NCI-H524 treated with DMSO at 0.1 percent for 48 hours (cell line): ENCODE measurements at regions not wholly inside any gene's neighbourhood (a gene's known extent, or its start where the extent isn't known, plus 50 kb on each side); places are given as distances from the start of the nearest gene placed in this dataset.

Source experiments
- DNase-seq: peaks from one replicate; lab custom pipeline; 2025; lab: John Stamatoyannopoulos, UW

- no peak for DNase-seq
Observed at GRCh38 chr21:38929652-38930051, 123.9 kb downstream of the ETS2 start.

GRCh38 chr21:38929142-38929541 lies 123.4 kb downstream of the ETS2 start:
- no peak for DNase-seq

- no peak for DNase-seq
Observed at GRCh38 chr21:38927776-38928175, 122.0 kb downstream of the ETS2 start.

- DNase-seq, result no peak
Observed at GRCh38 chr21:38925923-38926322, 120.2 kb downstream of the ETS2 start.

- DNase-seq, result no peak
Observed at GRCh38 chr21:38925478-38925877, 119.7 kb downstream of the ETS2 start.

DNA sequence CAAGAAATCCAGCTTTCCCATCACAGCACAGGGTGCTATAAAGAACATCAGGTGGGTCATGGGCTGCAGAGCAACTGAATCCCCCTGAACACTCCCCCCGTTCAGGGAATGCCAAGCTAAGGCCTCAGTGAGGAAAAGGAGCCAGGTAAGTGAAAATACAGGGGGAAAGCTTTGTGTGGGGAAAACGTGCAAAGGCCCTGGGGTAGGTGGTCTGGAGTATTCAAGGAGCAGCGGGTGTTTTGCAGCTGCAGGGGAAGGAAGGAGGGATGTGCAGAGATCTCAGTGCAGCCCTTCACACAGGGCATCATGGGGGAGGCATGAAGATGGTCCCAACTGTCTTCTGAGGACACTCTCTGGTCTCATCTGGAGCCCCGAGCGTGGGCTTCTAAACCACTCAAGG lies 119.2 kb downstream of the ETS2 start:
- DNase-seq, result no peak

GRCh38 chr21:38923429-38923828 lies 117.7 kb downstream of the ETS2 start:
- DNase-seq, result no peak

GRCh38 chr21:38922474-38923235 lies 116.9 kb downstream of the ETS2 start:
- DNase-seq, result no peak

- DNase-seq, result no peak
Observed at GRCh38 chr21:38921511-38922251, 116.0 kb downstream of the ETS2 start.

DNA sequence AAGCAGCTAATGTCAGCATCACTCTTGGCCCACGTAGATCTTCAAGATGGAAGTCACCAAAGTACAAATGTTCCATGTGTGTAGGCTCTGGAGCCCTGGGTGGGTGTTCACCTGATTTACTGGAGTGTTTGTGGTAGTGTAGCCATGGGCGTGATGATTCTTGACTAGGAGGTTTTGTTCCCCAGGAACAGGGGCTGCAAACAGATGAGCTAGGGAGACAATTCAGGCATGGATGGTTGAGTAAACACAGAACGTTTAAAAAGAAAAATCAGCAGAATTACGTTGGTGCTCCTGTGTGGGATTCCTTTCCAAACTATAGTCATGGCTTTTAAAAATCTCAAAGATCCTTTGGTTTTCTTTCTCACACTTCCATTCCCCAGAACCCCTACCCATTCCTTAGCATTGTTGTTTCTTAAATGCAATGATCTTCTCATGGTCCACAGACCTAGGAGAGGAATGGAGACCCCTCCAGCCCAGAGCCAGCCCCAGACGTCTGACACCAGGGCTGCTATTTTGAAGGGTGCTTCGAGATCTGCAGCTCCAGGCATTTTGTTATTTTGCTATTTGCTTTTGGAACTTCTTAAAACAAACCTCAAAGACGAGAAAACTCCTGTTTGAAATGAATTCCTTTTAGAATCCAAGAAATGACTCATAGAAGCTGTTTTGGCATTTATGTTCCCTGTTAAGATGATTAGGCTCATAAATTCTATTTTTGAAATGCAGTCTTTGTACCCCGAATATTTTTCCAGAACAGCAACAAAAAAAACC lies 115.1 kb downstream of the ETS2 start:
- no peak for DNase-seq

DNA sequence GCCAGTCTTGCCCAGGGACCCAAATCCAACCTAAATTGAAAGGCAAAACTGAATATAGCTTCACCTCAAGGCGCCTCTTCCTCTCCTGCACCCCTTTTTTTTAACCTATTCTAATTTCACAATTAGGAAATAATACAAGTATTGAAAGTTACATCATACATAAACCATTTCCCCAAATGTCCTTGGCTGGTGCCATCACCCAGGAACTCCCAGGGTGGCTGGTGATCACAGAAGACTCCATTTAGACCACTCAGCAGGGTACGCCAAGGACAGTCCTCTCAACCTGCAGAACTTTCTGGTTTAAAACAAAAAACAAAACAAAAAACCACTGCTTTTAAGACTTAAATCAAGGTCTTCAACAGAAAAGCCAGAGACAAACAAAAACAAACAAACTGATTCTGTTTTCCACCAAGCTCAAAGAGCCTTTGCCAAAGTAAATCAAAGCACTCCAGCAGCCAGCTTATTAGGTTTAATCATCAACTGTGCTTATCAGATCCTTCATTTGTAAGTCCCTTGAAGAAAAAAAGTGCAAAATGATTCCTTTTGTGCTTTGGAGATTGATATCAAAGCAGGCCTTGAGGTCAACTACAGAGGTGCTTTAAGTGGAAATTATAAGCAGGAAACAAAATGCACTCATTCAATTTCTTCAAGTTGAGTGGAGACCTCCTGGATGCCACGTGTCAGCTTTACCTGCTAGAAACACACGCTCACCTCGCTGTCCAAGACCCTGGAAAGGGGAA lies 113.0 kb downstream of the ETS2 start:
- DNase-seq, result no peak

DNA sequence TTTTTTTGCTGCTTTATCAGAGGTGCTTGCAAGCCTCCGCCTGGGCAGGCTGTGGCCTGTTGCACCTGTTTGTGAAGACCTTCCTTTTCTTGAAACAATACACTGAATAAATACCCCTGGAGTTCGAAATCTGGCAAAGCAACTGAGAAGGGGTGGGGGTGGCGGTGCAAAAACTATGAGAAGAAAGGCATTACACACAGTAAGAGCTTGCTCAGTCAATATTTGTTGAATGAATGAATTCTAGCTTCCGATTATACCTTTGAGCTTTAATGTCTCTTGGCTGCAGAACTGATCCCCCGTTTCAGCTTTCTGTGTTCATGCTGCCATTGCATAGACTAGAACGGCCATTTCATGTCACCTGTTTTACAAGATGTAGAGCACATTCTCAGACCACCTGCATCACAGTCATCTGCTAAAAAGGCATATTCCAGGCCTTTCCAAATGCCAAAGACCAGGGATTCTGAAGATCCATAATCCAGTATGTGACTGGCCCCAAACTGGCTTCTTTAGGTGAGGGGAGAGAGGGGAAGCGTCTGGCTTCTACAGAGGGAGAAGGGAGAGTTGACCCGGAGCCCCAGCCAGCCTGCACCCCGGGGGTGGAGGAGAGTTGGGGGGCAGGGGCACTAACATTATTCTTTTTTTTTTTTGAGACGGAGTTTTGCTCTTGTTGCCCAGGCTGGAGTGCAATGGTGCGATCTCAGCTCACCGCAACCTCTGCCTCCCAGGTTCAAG lies 111.5 kb downstream of the ETS2 start:
- no peak for DNase-seq

DNA sequence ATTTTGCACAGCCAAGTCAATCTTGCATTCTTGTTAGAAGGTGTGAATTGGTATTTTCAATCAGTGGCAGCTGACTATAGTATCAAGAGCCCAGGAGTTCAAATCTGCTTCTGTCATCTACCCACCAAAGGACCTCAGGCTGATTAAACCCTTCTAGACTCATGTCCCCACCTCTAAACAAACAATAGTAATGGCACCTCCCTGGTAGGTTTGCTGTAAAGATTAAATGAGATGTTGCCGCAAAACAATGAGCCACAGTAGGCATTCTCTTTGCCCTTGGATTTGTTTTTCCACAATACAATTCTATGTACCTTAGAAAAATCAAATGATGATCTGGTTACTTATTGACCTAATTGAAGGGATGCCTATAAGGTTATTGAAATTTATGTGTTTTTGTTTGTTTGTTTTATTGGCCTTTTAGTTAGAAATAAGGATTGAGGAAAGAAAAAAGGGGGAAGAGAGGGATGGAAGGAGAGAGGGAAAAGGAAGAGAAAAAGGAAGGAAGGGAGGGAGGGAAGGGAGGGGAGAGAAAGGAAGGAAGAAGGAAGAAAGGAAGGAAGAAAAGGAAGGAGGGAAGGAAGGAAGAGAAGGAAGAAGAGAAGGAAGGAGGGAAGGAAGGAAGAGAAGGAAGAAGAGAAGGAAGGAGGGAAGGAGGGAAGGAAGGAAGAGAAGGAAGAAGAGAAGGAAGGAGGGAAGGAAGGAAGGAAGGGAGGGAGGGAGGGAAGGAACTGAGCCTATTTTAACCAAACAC lies 110.7 kb downstream of the ETS2 start:
- DNase-seq, result no peak

- DNase-seq, result no peak
Observed at GRCh38 chr21:38915546-38915945, 109.8 kb downstream of the ETS2 start.

- DNase-seq, result no peak
Observed at GRCh38 chr21:38914528-38915293, 109.0 kb downstream of the ETS2 start.

DNA sequence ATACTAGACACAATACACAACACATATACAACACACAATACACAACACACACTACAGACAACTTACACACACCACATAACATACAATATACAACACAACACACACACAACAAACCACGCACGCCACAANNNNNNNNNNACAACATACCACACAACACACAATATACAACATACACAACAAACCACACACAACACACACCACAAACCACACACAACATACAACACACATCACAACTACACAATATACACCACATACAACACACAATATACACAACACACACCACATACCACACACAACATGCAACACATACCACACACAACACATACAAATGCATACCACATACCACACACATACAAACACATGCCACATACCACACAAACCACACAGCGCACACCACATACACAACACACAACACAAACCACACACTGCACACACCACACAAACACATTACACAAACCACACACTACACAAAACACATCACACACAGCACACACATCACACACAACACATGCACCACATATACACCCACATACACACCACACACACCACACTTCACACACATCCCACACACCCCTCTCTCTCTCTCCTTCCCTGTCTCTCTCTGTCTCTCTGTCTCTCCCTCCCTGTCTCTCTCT lies 108.3 kb downstream of the ETS2 start:
- no peak for DNase-seq

DNA sequence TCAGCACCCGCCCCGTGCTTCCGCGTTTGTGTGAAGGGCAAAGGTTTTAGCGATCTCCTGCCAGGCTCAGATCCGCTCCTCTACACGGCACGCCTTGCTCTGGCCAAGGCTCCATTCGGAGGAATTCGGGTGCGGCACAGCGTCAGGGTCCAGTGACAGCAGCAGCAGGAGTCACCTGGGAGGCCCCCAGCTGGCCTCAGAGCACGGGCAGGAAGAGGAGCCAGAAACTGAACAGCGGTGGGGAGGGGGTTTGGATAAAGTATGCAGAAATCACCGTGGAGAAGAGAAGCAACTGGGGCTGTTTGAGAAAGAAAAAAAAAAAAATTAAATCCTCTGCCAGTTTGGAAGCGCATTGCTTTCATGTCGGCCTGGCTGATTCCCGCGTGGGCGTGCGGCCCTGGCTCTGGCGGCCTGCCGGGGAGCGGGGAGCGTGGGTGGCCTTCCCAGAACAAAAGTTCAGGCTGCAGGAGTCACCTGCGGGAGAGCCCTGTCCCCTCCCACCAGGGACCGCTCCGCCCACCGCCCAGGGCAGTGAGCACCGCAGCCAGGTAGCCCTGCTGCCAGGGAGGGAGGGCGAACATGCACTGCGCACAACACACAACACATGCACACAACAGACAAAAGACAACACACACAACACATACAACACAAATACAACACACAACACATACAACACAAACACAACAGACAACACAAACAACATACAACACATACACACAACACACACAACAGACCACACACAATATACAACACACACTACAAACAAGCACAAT lies 107.6 kb downstream of the ETS2 start:
- no peak for DNase-seq

- DNase-seq, result no peak
Observed at GRCh38 chr21:38912789-38913119, 107.0 kb downstream of the ETS2 start.

DNA sequence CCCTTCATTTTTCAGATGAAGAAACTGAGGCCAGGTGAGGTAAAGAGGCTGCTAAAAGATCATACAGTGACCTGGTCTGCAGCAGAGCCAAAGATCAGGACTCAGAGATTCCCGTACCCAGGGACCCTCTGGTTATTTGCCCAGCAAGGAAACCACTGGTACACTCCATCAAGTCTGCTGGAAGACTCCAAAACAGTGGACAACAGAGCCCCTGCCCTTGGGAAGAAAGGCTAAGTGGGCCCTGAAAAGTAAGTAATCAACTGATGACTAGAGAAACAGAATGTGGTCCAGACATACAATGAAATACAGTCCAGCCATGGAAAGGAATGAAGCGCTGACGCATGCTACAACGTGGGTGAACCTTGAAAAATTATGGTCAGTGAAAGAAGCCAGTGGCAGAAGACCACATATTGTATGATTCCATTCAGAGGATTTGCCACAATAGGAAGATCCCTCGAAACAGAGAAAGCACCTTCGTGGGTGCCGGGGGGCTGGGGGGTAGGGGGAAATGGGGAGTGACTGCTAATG lies 106.4 kb downstream of the ETS2 start:
- DNase-seq, result no peak
